Left lung (tissue), 4 donors: ENCODE measurements at regions not wholly inside any gene's neighbourhood (a gene's known extent, or its start where the extent isn't known, plus 50 kb on each side); places are given as distances from the start of the nearest gene placed in this dataset.

ENCODE experiments used
- ATAC-seq: fragments of 200-7000 bp; cut with Tn5 transposase; one replicate; pipeline ENCODE4 v1.9.1; 2020; ENCODE audit warnings: moderate library complexity
- DNase-seq, 4 donors: peaks; one replicate each; pipeline ENCODE4 v3.0.0-alpha.2; 2013 to 2020
- H3K27ac ChIP-seq, 2 donors: fragments of 200-600 bp; sonication (generic) in 1 of 2; one replicate each; pipeline versions ENCODE4 v1.5.0 to v1.8.0; 2020 to 2021
- H3K27me3 ChIP-seq, 2 donors: fragments of 200-600 bp; sonication (generic) in 1 of 2; one replicate each; pipeline versions ENCODE4 v1.5.0 to v1.8.0; 2020 to 2021
- H3K36me3 ChIP-seq, 2 donors: fragments of 200-600 bp; sonication (generic) in 1 of 2; one replicate each; pipeline versions ENCODE4 v1.5.0 to v1.8.0; 2020 to 2021
- H3K4me1 ChIP-seq, 2 donors: fragments of 200-600 bp; one replicate each; pipeline ENCODE4 v1.8.0; 2021
- H3K4me3 ChIP-seq, 2 donors: fragments of 200-600 bp; sonication (generic) in 1 of 2; one replicate each; pipeline versions ENCODE4 v1.5.0 to v1.8.0; 2020 to 2021; ENCODE audit warnings: mild to moderate bottlenecking in 1 of 2
- H3K9me3 ChIP-seq, 2 donors: fragments of 200-600 bp; sonication (generic) in 1 of 2; one replicate each; pipeline versions ENCODE4 v1.5.0 to v1.8.0; 2020 to 2021
- intact Hi-C, 2 donors: fragments of 100-400 bp; cut with DNase I; formaldehyde crosslinking; loops; one replicate each; pipeline versions ENCODE4 v1.11.2 to v1.14.2; 2022
- TF ChIP-seq, protein P1 (sequence below), 2 donors: fragments of 200-600 bp; sonication (generic) in 1 of 2; IDR thresholded peaks; one replicate each; pipeline versions ENCODE4 v1.5.0 to v1.8.0; 2021; ENCODE audit warnings: antibody characterized with exemption in 2 of 2
- donor health status: DM: no; HTN: yes; CAD: no.
- donor health status: DM: no; HTN: no; CAD: no.

DNA sequence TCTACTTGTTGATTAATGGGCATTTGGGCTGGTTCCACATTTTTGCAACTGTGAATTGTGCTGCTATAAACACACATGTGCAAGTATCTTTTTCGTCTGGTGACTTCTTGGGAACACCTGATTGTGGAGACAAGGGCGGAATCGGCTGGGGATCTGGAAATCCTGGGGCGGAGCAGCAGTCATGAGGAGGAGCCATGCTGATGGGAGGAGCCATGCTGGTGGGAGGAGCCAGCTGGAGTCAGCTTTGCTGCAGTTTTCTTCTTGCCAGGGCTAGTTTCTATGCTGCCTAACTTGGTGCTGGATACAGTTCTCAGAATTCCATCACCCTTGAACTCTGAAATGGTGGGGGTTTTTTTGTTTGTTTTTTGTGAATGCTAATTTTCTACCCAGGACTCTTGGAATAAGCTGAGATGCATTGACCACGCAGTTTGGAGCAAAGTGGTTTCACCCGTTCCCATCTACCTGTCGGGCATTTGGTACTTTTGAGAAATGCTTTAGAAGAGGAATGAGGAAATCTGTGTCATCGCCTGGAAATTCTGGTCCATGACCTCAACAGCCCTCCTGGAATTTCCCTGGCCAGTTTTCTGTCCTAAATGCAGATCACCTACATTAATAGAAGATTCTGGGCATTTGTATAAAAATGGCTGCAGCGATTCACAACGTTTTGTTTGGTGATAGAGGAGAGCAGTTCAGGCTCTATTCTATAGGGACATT is 217.4 kb upstream of the ZFHX3 start:
- DNase-seq (no peak), ATAC-seq (no peak)
- intact Hi-C loops: no loop called here
- no peaks in the 10 kb centered on the region for H3K36me3 ChIP-seq
- H3K27ac ChIP-seq: no peak overlapping the region
- TF ChIP-seq, protein P1, sequence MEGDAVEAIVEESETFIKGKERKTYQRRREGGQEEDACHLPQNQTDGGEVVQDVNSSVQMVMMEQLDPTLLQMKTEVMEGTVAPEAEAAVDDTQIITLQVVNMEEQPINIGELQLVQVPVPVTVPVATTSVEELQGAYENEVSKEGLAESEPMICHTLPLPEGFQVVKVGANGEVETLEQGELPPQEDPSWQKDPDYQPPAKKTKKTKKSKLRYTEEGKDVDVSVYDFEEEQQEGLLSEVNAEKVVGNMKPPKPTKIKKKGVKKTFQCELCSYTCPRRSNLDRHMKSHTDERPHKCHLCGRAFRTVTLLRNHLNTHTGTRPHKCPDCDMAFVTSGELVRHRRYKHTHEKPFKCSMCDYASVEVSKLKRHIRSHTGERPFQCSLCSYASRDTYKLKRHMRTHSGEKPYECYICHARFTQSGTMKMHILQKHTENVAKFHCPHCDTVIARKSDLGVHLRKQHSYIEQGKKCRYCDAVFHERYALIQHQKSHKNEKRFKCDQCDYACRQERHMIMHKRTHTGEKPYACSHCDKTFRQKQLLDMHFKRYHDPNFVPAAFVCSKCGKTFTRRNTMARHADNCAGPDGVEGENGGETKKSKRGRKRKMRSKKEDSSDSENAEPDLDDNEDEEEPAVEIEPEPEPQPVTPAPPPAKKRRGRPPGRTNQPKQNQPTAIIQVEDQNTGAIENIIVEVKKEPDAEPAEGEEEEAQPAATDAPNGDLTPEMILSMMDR (IDR thresholded peaks at IDR 0.05): no peak
- H3K9me3 ChIP-seq: peaks cover 0 to 1% of the 10 kb centered on the region in 2 donors
- no peaks in the 10 kb centered on the region for H3K27me3 ChIP-seq
- no peaks in the 10 kb centered on the region for H3K4me1 ChIP-seq
- no peak overlapping the region for H3K4me3 ChIP-seq

DNA sequence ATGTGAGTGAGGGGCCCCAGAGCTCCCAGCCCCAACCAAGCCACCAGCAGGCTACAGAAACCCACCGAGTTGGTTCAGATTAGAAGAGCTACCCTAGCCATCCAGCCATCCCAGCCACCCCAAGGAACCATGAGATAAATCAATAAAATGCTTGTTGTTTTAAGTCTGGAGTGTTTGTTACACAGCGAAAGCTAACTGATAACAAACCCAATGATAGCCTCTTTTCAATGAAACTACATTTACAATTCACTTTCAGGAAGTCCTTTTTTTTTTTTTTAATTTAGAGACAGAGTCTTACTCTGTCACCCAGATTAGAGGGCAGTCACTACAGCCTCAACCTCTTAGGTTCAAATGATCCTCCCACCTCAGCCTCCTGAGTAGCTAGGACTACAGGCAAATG is 215.0 kb upstream of the ZFHX3 start:
- DNase-seq (no peak), ATAC-seq (no peak)
- H3K4me3 ChIP-seq: no peak overlapping the region
- H3K9me3 ChIP-seq: peaks cover 0 to 1% of the 10 kb centered on the region in 2 donors
- no peaks in the 10 kb centered on the region for H3K4me1 ChIP-seq
- intact Hi-C loops: no loop called here
- TF ChIP-seq, protein P1 (IDR thresholded peaks at IDR 0.05): no peak
- no peaks in the 10 kb centered on the region for H3K27me3 ChIP-seq
- H3K27ac ChIP-seq: no peak overlapping the region
- H3K36me3 ChIP-seq: no peaks in the 10 kb centered on the region

DNA sequence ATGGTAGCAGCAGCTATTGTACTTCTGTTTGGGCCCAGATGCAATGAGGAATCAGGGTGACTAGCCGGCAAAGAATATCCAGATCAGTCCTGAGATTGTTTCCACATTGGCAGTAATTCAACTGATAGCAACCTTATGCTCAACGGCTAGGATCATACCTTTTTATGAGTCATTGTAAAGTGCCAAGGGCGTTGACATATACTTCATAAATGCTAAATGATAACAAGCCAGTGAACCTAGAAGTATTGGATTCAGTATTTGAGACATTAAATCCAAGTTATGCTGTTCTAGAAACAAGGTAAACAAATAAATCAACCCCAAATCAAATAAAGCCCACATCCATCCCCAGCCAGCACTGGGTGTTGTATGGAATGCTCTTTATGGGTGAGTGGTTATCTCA is 207.1 kb upstream of the ZFHX3 start:
- TF ChIP-seq, protein P1 (IDR thresholded peaks at IDR 0.05): no peak
- H3K9me3 ChIP-seq: no peaks in the 10 kb centered on the region
- DNase-seq: no peak
- H3K27ac ChIP-seq: no peak overlapping the region
- no peak overlapping the region for H3K4me3 ChIP-seq
- no peaks in the 10 kb centered on the region for H3K36me3 ChIP-seq
- intact Hi-C loops: no loop called here
- H3K4me1 ChIP-seq: no peaks in the 10 kb centered on the region
- no peak for ATAC-seq
- H3K27me3 ChIP-seq: no peaks in the 10 kb centered on the region

DNA sequence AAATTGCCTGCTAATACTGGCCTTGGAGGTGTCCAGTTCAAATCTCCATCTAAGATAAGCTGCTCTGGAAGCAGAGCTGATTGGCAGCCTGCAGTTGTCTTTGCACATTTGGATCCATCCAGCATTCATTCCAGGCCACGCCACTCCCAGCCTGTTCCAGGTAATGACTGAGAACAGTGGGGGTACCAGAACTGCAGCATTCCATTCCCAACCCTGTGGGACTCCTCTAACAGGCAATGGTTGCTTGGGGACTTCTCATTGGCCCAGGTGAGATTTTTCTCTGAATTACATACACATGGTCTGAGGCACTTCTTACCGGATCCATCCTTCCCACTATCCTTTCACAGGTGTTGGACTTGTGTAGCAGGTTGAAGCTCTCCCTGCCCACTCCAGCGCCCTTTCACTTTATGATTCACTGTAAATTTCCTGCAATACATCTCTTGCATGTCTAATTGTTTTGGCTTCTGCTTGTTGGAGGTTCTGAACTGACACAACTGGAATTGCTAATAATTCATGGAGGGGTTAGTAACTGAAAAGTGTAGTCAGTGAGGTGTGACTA is 206.1 kb upstream of the ZFHX3 start:
- ATAC-seq (no peak), DNase-seq (no peak)
- Histone ChIP-seq H3K4me3 (no peak overlapping the region), H3K27me3 (no peaks in the 10 kb centered on the region), H3K36me3 (no peaks in the 10 kb centered on the region), H3K4me1 (no peaks in the 10 kb centered on the region), H3K27ac (no peak overlapping the region), H3K9me3 (no peaks in the 10 kb centered on the region)
- TF ChIP-seq, protein P1 (IDR thresholded peaks at IDR 0.05): no peak
- intact Hi-C loops: no loop called here

DNA sequence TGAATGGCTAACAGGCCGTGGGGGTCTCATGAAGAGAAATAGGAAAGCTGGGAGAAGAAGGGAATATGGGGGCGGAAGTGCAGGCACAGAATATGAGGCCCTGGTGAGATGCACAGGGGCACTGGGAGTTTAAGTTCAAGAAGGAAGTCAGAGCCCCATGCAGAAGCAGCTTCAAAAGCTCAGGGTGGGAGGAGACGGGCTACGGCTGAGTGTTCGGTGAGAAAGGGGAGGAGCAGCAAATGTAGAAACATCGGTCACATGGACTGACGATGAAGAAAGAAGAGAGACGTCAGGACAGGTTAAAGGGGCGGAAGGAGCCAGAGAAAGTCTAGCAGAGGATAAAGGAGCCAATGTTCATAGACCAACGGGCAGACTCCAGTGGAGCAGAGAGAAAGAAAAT is 204.5 kb upstream of the ZFHX3 start:
- Histone ChIP-seq H3K4me1 (no peaks in the 10 kb centered on the region), H3K27ac (no peak overlapping the region), H3K36me3 (no peaks in the 10 kb centered on the region), H3K4me3 (no peak overlapping the region), H3K9me3 (no peaks in the 10 kb centered on the region), H3K27me3 (no peaks in the 10 kb centered on the region)
- ATAC-seq: no peak
- TF ChIP-seq, protein P1 (IDR thresholded peaks at IDR 0.05): no peak
- DNase-seq: no peak
- intact Hi-C loops: no loop called here
